T-cell (primary cell): ENCODE measurements at regions not wholly inside any gene's neighbourhood (a gene's known extent, or its start where the extent isn't known, plus 50 kb on each side); places are given as distances from the start of the nearest gene placed in this dataset.

Experiments
- ATAC-seq, 4 experiments: fragments of 200-7000 bp in 3 of 4; fragments of 150-1000 bp in 1 of 4; cut with Tn5 transposase; replicated peaks in 1 of 4; 1 replicate in 3 of 4; 2 replicates in 1 of 4; pipeline ENCODE4 v1.10.0; 2021; ENCODE audit warnings: moderate library complexity in 3 of 4, mild to moderate bottlenecking in 2 of 4, moderate number of reproducible peaks in 1 of 4
- CTCF ChIA-PET, 2 donors: fragments of 300-600 bp; sonication (Branson Sonifier 250); formaldehyde crosslinking; loops; one replicate each; lab custom pipeline; 2022; ENCODE audit warnings: antibody characterized with exemption in 2 of 2; lab: Charles Lee
- POLR2A ChIA-PET, 2 donors: fragments of 300-600 bp; sonication (Branson Sonifier 250); formaldehyde crosslinking; loops; one replicate each; lab custom pipeline; 2022; ENCODE audit warnings: antibody characterized with exemption in 2 of 2; lab: Charles Lee
- DNase-seq, 35 experiments: peaks; one replicate each; pipeline versions ENCODE4 v3.0.0 to v3.0.0-alpha.2; 2013 to 2023
- H3K27ac ChIP-seq: one replicate; pipeline ENCODE4 v1.5.1; 2013; ENCODE audit warnings: low read length
- H3K27me3 ChIP-seq, 2 experiments: replicated peaks in 1 of 2; 1 replicate in 1 of 2; 2 replicates in 1 of 2; pipeline versions ENCODE4 v1.6.1 to v1.7.0; 2013; ENCODE audit warnings: low read length in 1 of 2, mixed read lengths in 1 of 2; ENCODE audit not compliant: control insufficient read depth in 2 of 2, insufficient read depth in 2 of 2; ENCODE audit errors: extremely low read depth in 1 of 2
- H3K36me3 ChIP-seq, 2 donors: 1 replicate in 1 of 2; 2 replicates in 1 of 2; pipeline versions ENCODE4 v1.6.1 to v1.7.0; 2013; ENCODE audit warnings: low read length in 1 of 2; ENCODE audit not compliant: control insufficient read depth in 2 of 2, insufficient read depth in 1 of 2; ENCODE audit errors: extremely low read depth in 1 of 2
- H3K4me1 ChIP-seq, 2 experiments: 1 replicate in 1 of 2; 2 replicates in 1 of 2; pipeline versions ENCODE4 v1.6.1 to v1.7.0; 2013; ENCODE audit warnings: low read length in 2 of 2, mixed read lengths in 1 of 2; ENCODE audit not compliant: insufficient read depth in 2 of 2, control insufficient read depth in 1 of 2; ENCODE audit errors: extremely low read depth in 1 of 2
- H3K4me3 ChIP-seq, 2 donors: 1 replicate in 1 of 2; 2 replicates in 1 of 2; pipeline versions ENCODE4 v1.5.1 to v1.7.0; 2013; ENCODE audit warnings: mild to moderate bottlenecking in 2 of 2, low read length in 1 of 2, moderate library complexity in 1 of 2; ENCODE audit not compliant: control insufficient read depth in 1 of 2; ENCODE audit errors: extremely low read depth in 1 of 2
- H3K9me3 ChIP-seq: 2 replicates; pipeline ENCODE4 v1.7.0; 2013
- H3K27ac Mint-ChIP-seq, 2 donors: one replicate each; pipeline ENCODE4 v1.8.0; 2020 to 2021; ENCODE audit warnings: mild to moderate bottlenecking in 2 of 2, mixed read lengths in 2 of 2
- H3K27me3 Mint-ChIP-seq, 2 donors: one replicate each; pipeline ENCODE4 v1.8.0; 2021 to 2022; ENCODE audit warnings: mixed read lengths in 2 of 2
- H3K36me3 Mint-ChIP-seq: one replicate; pipeline ENCODE4 v1.8.0; 2021; ENCODE audit warnings: mixed read lengths
- H3K4me1 Mint-ChIP-seq, 3 donors: one replicate each; pipeline ENCODE4 v1.8.0; 2020 to 2022; ENCODE audit warnings: mixed read lengths in 3 of 3, mild to moderate bottlenecking in 1 of 3
- H3K4me3 Mint-ChIP-seq, 3 donors: one replicate each; pipeline ENCODE4 v1.8.0; 2020 to 2022; ENCODE audit warnings: mild to moderate bottlenecking in 3 of 3, mixed read lengths in 3 of 3, moderate library complexity in 3 of 3
- H3K9me3 Mint-ChIP-seq, 3 donors: one replicate each; pipeline ENCODE4 v1.8.0; 2020 to 2022; ENCODE audit warnings: mixed read lengths in 3 of 3
- WGBS: methylation state at CpG from one replicate; pipeline ENCODE4 v1.1.5; 2013; ENCODE audit warnings: missing lambda C conversion rate; ENCODE audit not compliant: insufficient coverage; 5-methylcytosine and 5-hydroxymethylcytosine counted together

DNA sequence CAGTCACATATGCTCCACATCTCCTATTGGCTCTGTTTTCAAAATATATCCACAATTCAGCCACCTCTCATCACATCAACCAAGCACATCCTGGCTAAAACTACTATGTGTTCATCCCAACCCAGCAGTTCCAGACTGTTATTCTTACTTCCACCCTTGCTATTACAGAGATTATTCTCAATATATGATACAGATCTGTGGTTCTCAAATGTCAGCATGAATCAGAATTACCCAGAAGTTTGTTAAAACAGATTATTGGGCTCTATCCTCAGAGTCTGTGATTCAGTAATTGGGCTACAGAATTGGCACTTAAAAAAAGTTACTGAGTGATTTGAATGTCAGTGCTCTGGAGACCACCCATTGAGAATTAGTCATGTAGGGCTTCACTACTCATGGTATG lies 78.8 kb upstream of the IZUMO3 start:
- ATAC-seq: no peak

DNA sequence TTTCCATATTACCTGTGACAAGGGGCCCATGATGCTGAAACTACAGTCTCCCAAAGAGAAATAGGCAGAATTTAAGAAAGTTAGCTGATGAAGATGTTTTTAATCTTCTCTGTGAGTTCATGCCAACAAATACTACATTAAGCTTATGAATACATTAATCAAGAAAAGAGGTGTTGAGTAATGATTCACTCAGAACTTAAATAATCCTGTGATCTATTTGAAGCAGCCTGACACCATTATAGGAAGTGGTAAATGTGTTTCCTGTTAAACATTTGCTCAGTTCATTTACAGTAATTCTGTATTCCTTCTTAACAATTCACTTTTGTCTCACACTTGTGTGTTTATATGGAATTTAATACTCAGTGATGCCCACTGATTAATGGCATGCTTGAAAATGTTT lies 75.0 kb upstream of the IZUMO3 start:
- no peaks in the 10 kb centered on the region for H3K4me1 ChIP-seq
- no peaks in the 10 kb centered on the region for H3K4me1 Mint-ChIP-seq
- no peak overlapping the region for H3K27ac ChIP-seq
- no peak for ATAC-seq
- ChIA-PET CTCF (no interaction called here), POLR2A (no interaction called here)
- DNase-seq: no peak
- H3K36me3 Mint-ChIP-seq: no peaks in the 10 kb centered on the region
- H3K27me3 Mint-ChIP-seq: no peaks in the 10 kb centered on the region
- H3K27ac Mint-ChIP-seq: no peak overlapping the region
- no peaks in the 10 kb centered on the region for H3K36me3 ChIP-seq
- no peak overlapping the region for H3K4me3 ChIP-seq
- peaks cover 10% of the 10 kb centered on the region for H3K9me3 ChIP-seq
- H3K9me3 Mint-ChIP-seq: peaks cover 22 to 42% (median 27%) of the 10 kb centered on the region in 3 donors
- H3K27me3 ChIP-seq: no peaks in the 10 kb centered on the region
- H3K4me3 Mint-ChIP-seq: no peak overlapping the region

More for the DNA sequence above, 78.8 kb upstream of the IZUMO3 start:
- Histone ChIP-seq H3K4me1 (no peaks in the 10 kb centered on the region), H3K4me3 (no peak overlapping the region), H3K27ac (no peak overlapping the region), H3K9me3 (peaks cover 10% of the 10 kb centered on the region), H3K27me3 (no peaks in the 10 kb centered on the region), H3K36me3 (no peaks in the 10 kb centered on the region)
- H3K4me1 Mint-ChIP-seq: no peaks in the 10 kb centered on the region
- no peak overlapping the region for H3K4me3 Mint-ChIP-seq
- no peaks in the 10 kb centered on the region for H3K27me3 Mint-ChIP-seq
- no peak overlapping the region for H3K27ac Mint-ChIP-seq
- peaks cover 31 to 40% (median 32%) of the 10 kb centered on the region in 3 donors for H3K9me3 Mint-ChIP-seq
- no peak for DNase-seq
- ChIA-PET CTCF (no interaction called here), POLR2A (no interaction called here)
- H3K36me3 Mint-ChIP-seq: no peaks in the 10 kb centered on the region

- ChIA-PET CTCF (no interaction called here), POLR2A (no interaction called here)
- no peaks in the 10 kb centered on the region for H3K27me3 Mint-ChIP-seq
- DNase-seq: no peak
- Histone ChIP-seq H3K4me3 (no peak overlapping the region), H3K27ac (no peak overlapping the region), H3K36me3 (no peaks in the 10 kb centered on the region), H3K9me3 (peaks cover 10% of the 10 kb centered on the region), H3K4me1 (no peaks in the 10 kb centered on the region), H3K27me3 (no peaks in the 10 kb centered on the region)
- no peak overlapping the region for H3K4me3 Mint-ChIP-seq
- no peak for ATAC-seq
- no peaks in the 10 kb centered on the region for H3K4me1 Mint-ChIP-seq
- WGBS: no CpG with 5 or more reads among the region's 1 CpG
- no peak overlapping the region for H3K27ac Mint-ChIP-seq
- H3K9me3 Mint-ChIP-seq: peaks cover 15 to 40% (median 22%) of the 10 kb centered on the region in 3 donors
- H3K36me3 Mint-ChIP-seq: no peaks in the 10 kb centered on the region
These were observed 71.2 kb upstream of the IZUMO3 start for GRCh38 chr9:24616863-24617262.

- no peaks in the 10 kb centered on the region for H3K27me3 Mint-ChIP-seq
- WGBS: no CpG with 5 or more reads among the region's 2 CpGs
- peaks cover 13 to 27% (median 19%) of the 10 kb centered on the region in 3 donors for H3K9me3 Mint-ChIP-seq
- DNase-seq (no peak), ATAC-seq (no peak)
- H3K4me3 Mint-ChIP-seq: no peak overlapping the region
- Histone ChIP-seq H3K4me3 (no peak overlapping the region), H3K4me1 (no peaks in the 10 kb centered on the region), H3K27ac (no peak overlapping the region), H3K36me3 (no peaks in the 10 kb centered on the region), H3K27me3 (no peaks in the 10 kb centered on the region), H3K9me3 (peaks cover 2% of the 10 kb centered on the region)
- H3K27ac Mint-ChIP-seq: no peak overlapping the region
- CTCF ChIA-PET: no interaction called here
- POLR2A ChIA-PET: no interaction called here
- no peaks in the 10 kb centered on the region for H3K4me1 Mint-ChIP-seq
- no peaks in the 10 kb centered on the region for H3K36me3 Mint-ChIP-seq
These were observed 68.4 kb upstream of the IZUMO3 start for GRCh38 chr9:24614070-24614469.

GRCh38 chr9:24608599-24608998 lies 62.9 kb upstream of the IZUMO3 start:
- Histone ChIP-seq H3K4me3 (no peak overlapping the region), H3K4me1 (no peaks in the 10 kb centered on the region), H3K27me3 (no peaks in the 10 kb centered on the region), H3K9me3 (peaks cover 2% of the 10 kb centered on the region), H3K36me3 (no peaks in the 10 kb centered on the region), H3K27ac (no peak overlapping the region)
- WGBS: 90% methylated on average over 1 of the region's 5 CpGs
- no peaks in the 10 kb centered on the region for H3K4me1 Mint-ChIP-seq
- no peak for DNase-seq
- H3K4me3 Mint-ChIP-seq: no peak overlapping the region
- no peaks in the 10 kb centered on the region for H3K27me3 Mint-ChIP-seq
- ChIA-PET CTCF (interaction anchor here in 1 of 2 donors (0.7 kb wide), 1 partner anchor 9 kb away, joined by 3 read pairs; no protein-coding TSS in a partner anchor), POLR2A (interaction anchor here in 1 of 2 donors (0.6 kb wide), 1 partner anchor 598 kb away, joined by 3 read pairs; no protein-coding TSS in a partner anchor)
- peaks cover 15 to 24% (median 20%) of the 10 kb centered on the region in 3 donors for H3K9me3 Mint-ChIP-seq
- no peak overlapping the region for H3K27ac Mint-ChIP-seq
- H3K36me3 Mint-ChIP-seq: no peaks in the 10 kb centered on the region
- no peak for ATAC-seq

GRCh38 chr9:24602693-24603352 lies 57.1 kb upstream of the IZUMO3 start:
- WGBS: no CpG with 5 or more reads among the region's 4 CpGs
- POLR2A ChIA-PET: no interaction called here
- DNase-seq (no peak), ATAC-seq (no peak)
- Mint-ChIP-seq H3K4me3 (no peak overlapping the region), H3K27me3 (no peaks in the 10 kb centered on the region), H3K27ac (no peak overlapping the region), H3K9me3 (peaks cover 9 to 30% (median 15%) of the 10 kb centered on the region in 3 donors), H3K36me3 (no peaks in the 10 kb centered on the region), H3K4me1 (no peaks in the 10 kb centered on the region)
- CTCF ChIA-PET: no interaction called here
- no peak overlapping the region for H3K4me3 ChIP-seq
- H3K9me3 ChIP-seq: peaks cover 9% of the 10 kb centered on the region
- no peaks in the 10 kb centered on the region for H3K36me3 ChIP-seq
- no peaks in the 10 kb centered on the region for H3K4me1 ChIP-seq
- H3K27ac ChIP-seq: no peak overlapping the region
- no peaks in the 10 kb centered on the region for H3K27me3 ChIP-seq
